ENCODE measurements at regions not wholly inside any gene's neighbourhood (a gene's known extent, or its start where the extent isn't known, plus 50 kb on each side); places are given as distances from the start of the nearest gene placed in this dataset.

- no peak for TF ChIP-seq EZH2 (IDR thresholded peaks at IDR 0.05; ENCODE audit: borderline replicate concordance)
- TF ChIP-seq EZH2phosphoT487 (IDR thresholded peaks at IDR 0.05; ENCODE audit: low read depth, severe bottlenecking, unreplicated experiment), result no peak
- no peak for TF ChIP-seq CTCF (IDR thresholded peaks at IDR 0.05; ENCODE audit: poor library complexity)
These were observed 755.4 kb upstream of the CTNND2 start for GRCh38 chr5:12659686-12660085.

Measured in hepatocyte (in vitro differentiated cells).